ENCODE measurements at regions not wholly inside any gene's neighbourhood (a gene's known extent, or its start where the extent isn't known, plus 50 kb on each side); places are given as distances from the start of the nearest gene placed in this dataset.

DNA sequence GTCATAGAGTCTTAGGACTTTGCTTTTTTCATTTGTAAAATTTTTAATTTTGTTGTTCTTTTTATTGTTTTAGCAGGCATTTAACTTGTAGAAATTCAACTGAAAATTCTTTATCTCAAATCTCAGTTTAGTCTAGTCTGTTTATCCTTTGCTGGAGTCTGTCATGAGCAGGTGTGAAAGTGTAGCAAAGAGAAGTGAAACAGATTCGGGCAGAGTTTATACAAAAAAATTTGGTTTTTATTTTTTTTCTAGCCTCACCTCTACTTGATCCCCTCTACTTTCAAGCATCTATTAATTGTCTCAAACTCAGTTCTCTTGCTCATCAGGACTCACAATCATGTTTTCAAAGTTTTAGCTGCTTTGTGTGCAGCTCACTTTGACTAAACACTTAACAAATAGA lies 655.2 kb downstream of the HDGFL1 start:
- TF ChIP-seq POLR2AphosphoS5 (IDR thresholded peaks at IDR 0.05; ENCODE audit: low read depth, low read length) (no peak), CEBPB (IDR thresholded peaks at IDR 0.05; ENCODE audit: borderline replicate concordance, low read depth, low read length) (no peak), BHLHE40 (IDR thresholded peaks at IDR 0.05; ENCODE audit: low read length) (no peak)
- TF ChIP-seq, protein P1, sequence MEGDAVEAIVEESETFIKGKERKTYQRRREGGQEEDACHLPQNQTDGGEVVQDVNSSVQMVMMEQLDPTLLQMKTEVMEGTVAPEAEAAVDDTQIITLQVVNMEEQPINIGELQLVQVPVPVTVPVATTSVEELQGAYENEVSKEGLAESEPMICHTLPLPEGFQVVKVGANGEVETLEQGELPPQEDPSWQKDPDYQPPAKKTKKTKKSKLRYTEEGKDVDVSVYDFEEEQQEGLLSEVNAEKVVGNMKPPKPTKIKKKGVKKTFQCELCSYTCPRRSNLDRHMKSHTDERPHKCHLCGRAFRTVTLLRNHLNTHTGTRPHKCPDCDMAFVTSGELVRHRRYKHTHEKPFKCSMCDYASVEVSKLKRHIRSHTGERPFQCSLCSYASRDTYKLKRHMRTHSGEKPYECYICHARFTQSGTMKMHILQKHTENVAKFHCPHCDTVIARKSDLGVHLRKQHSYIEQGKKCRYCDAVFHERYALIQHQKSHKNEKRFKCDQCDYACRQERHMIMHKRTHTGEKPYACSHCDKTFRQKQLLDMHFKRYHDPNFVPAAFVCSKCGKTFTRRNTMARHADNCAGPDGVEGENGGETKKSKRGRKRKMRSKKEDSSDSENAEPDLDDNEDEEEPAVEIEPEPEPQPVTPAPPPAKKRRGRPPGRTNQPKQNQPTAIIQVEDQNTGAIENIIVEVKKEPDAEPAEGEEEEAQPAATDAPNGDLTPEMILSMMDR (CRISPR knock-in tag; IDR thresholded peaks at IDR 0.05), result no peak

Measured in HepG2 (cell line).